GM23338 (cell line): ENCODE measurements at regions not wholly inside any gene's neighbourhood (a gene's known extent, or its start where the extent isn't known, plus 50 kb on each side); places are given as distances from the start of the nearest gene placed in this dataset.

Source experiments
- ATAC-seq: fragments of 200-7000 bp; cut with Tn5 transposase; 3 replicates; pipeline ENCODE4 v1.9.1; 2020
- DNase-seq: peaks from one replicate; pipeline ENCODE4 v3.0.0-alpha.2; 2015; ENCODE audit warnings: low spot score
- H2AFZ ChIP-seq: fragments of 200-600 bp; sonication (generic); 2 replicates; pipeline ENCODE4 v1.8.0; 2016; ENCODE audit warnings: antibody characterized with exemption, mild to moderate bottlenecking, moderate library complexity
- H3F3A ChIP-seq: fragments of 200-600 bp; sonication (generic); replicated peaks from 2 replicates; pipeline ENCODE4 v1.8.0; 2017; ENCODE audit warnings: antibody characterized with exemption, mixed run types, low read depth
- H3K27ac ChIP-seq: fragments of 200-600 bp; sonication (generic); 2 replicates; pipeline ENCODE4 v1.6.1; 2016; ENCODE audit warnings: low read depth
- H3K27me3 ChIP-seq: fragments of 200-600 bp; sonication (generic); 2 replicates; pipeline ENCODE4 v1.8.0; 2016; ENCODE audit warnings: mild to moderate bottlenecking, mixed run types, moderate library complexity; ENCODE audit not compliant: insufficient read depth
- H3K36me3 ChIP-seq: fragments of 200-600 bp; sonication (generic); 2 replicates; pipeline ENCODE4 v1.8.0; 2016; ENCODE audit warnings: mild to moderate bottlenecking; ENCODE audit not compliant: insufficient read depth
- H3K4me1 ChIP-seq: fragments of 200-600 bp; sonication (generic); 2 replicates; pipeline ENCODE4 v1.8.0; 2016; ENCODE audit warnings: mild to moderate bottlenecking, moderate library complexity; ENCODE audit not compliant: insufficient read depth
- H3K4me2 ChIP-seq: fragments of 200-600 bp; sonication (generic); 2 replicates; pipeline ENCODE4 v1.7.1; 2017; ENCODE audit warnings: mixed run types
- H3K4me3 ChIP-seq: fragments of 200-600 bp; sonication (generic); 2 replicates; pipeline ENCODE4 v1.6.1; 2016; ENCODE audit warnings: mixed run types
- H3K79me2 ChIP-seq: fragments of 200-600 bp; sonication (generic); replicated peaks from 2 replicates; pipeline ENCODE4 v1.8.0; 2017; ENCODE audit warnings: mild to moderate bottlenecking; ENCODE audit not compliant: insufficient read depth
- H3K9me2 ChIP-seq: fragments of 200-600 bp; sonication (generic); 2 replicates; pipeline ENCODE4 v1.8.0; 2017; ENCODE audit not compliant: insufficient read depth
- H4K20me1 ChIP-seq: fragments of 200-600 bp; sonication (generic); replicated peaks from 2 replicates; pipeline ENCODE4 v1.8.0; 2017; ENCODE audit warnings: mild to moderate bottlenecking; ENCODE audit not compliant: insufficient read depth
- H3K27ac Mint-ChIP-seq: 2 replicates; pipeline ENCODE4 v1.8.0; 2020; ENCODE audit warnings: inconsistent platforms, mild to moderate bottlenecking, moderate library complexity, mixed read lengths
- H3K27me3 Mint-ChIP-seq: 3 replicates; pipeline ENCODE4 v1.8.0; 2022; ENCODE audit warnings: low read depth, mild to moderate bottlenecking, moderate library complexity, mixed read lengths, inconsistent platforms; ENCODE audit not compliant: insufficient read depth, poor library complexity
- H3K36me3 Mint-ChIP-seq: 3 replicates; pipeline ENCODE4 v1.8.0; 2021; ENCODE audit warnings: low read depth, mild to moderate bottlenecking, inconsistent platforms, moderate library complexity, mixed read lengths
- H3K4me1 Mint-ChIP-seq: 3 replicates; pipeline ENCODE4 v1.8.0; 2020; ENCODE audit warnings: mild to moderate bottlenecking, inconsistent platforms, mixed read lengths
- H3K4me3 Mint-ChIP-seq: 3 replicates; pipeline ENCODE4 v1.8.0; 2021; ENCODE audit warnings: moderate library complexity, mild to moderate bottlenecking, inconsistent platforms, mixed read lengths
- H3K9me3 Mint-ChIP-seq: 3 replicates; pipeline ENCODE4 v1.8.0; 2020; ENCODE audit warnings: moderate library complexity, mild to moderate bottlenecking, inconsistent platforms, mixed read lengths
- CREB1 ChIP-seq: fragments of 250-450 bp; sonication (Bioruptor Pico); IDR thresholded peaks from 2 replicates; pipeline ENCODE4 v1.5.0; 2020; ENCODE audit warnings: low read depth, mild to moderate bottlenecking, moderate library complexity
- CTCF ChIP-seq, 2 experiments: fragments of 200-600 bp in 1 of 2; sonication (generic) in 1 of 2; conservative IDR thresholded peaks; 2 replicates each; pipeline versions ENCODE4 v1.5.1 to v1.6.1; 2016 to 2017; ENCODE audit warnings: antibody characterized with exemption in 2 of 2, low read depth in 2 of 2, mild to moderate bottlenecking in 2 of 2, moderate library complexity in 1 of 2
- ETS1 ChIP-seq: IDR thresholded peaks from 2 replicates; pipeline ENCODE4 v1.6.1; 2016; ENCODE audit warnings: antibody characterized with exemption
- EZH2 ChIP-seq: fragments of 200-600 bp; sonication (generic); IDR thresholded peaks from one replicate; pipeline ENCODE4 v1.8.0; 2017; ENCODE audit warnings: antibody characterized with exemption, mild to moderate bottlenecking, low read depth; ENCODE audit not compliant: unreplicated experiment
- EZH2phosphoT487 ChIP-seq: fragments of 200-600 bp; sonication (generic); IDR thresholded peaks from one replicate; pipeline ENCODE4 v1.8.1; 2018; ENCODE audit warnings: antibody characterized with exemption; ENCODE audit not compliant: unreplicated experiment
- JUNB ChIP-seq: IDR thresholded peaks from one replicate; pipeline ENCODE4 v1.6.1; 2016; ENCODE audit warnings: antibody characterized with exemption; ENCODE audit not compliant: unreplicated experiment
- NANOG ChIP-seq: IDR thresholded peaks from 2 replicates; pipeline ENCODE4 v1.6.1; 2016; ENCODE audit warnings: antibody characterized with exemption, borderline replicate concordance
- POLR2AphosphoS5 ChIP-seq: IDR thresholded peaks from 2 replicates; pipeline ENCODE4 v1.6.1; 2016; ENCODE audit warnings: antibody characterized with exemption, low read depth
- REST ChIP-seq: IDR thresholded peaks from one replicate; pipeline ENCODE4 v1.6.1; 2018; ENCODE audit warnings: antibody characterized with exemption; ENCODE audit not compliant: unreplicated experiment
- STAT1 ChIP-seq: IDR thresholded peaks from one replicate; pipeline ENCODE4 v1.6.1; 2016; ENCODE audit warnings: antibody characterized with exemption; ENCODE audit not compliant: unreplicated experiment
- ZNF114 ChIP-seq: fragments of 250-450 bp; sonication (Bioruptor Pico); IDR thresholded peaks from 2 replicates; pipeline ENCODE4 v1.5.0; 2020; ENCODE audit warnings: mild to moderate bottlenecking, moderate library complexity
- ZNF331 ChIP-seq: fragments of 250-450 bp; sonication (Bioruptor Pico); IDR thresholded peaks from 2 replicates; pipeline ENCODE4 v1.5.0; 2020; ENCODE audit warnings: low read depth, mild to moderate bottlenecking, moderate library complexity
- ZNF462 ChIP-seq: fragments of 250-450 bp; sonication (Bioruptor Pico); IDR thresholded peaks from 2 replicates; pipeline ENCODE4 v1.5.0; 2020; ENCODE audit warnings: mild to moderate bottlenecking, moderate library complexity

GRCh38 chr17:77301694-77302266, 161.0 kb downstream of the SEC14L1 start:
- Mint-ChIP-seq H3K4me1 (peaks cover 15% of the 10 kb centered on the region), H3K27me3 (peaks cover 5% of the 10 kb centered on the region), H3K27ac (no peak overlapping the region), H3K9me3 (no peaks in the 10 kb centered on the region; the same call in 2 of the 3 replicates), H3K36me3 (peaks cover 10% of the 10 kb centered on the region; the same call in 2 of the 3 replicates), H3K4me3 (no peak overlapping the region)
- ATAC-seq (no peak), DNase-seq (no peak)
- TF ChIP-seq JUNB (no peak), REST (no peak), ZNF462 (CRISPR knock-in tag) (no peak), EZH2 (no peak), ETS1 (no peak), CREB1 (CRISPR knock-in tag) (no peak), ZNF114 (CRISPR knock-in tag) (no peak), CTCF (conservative IDR thresholded peaks at IDR 0.05; ENCODE audit: low read depth in 2 of 2) (no peak), NANOG (no peak), STAT1 (no peak), ZNF331 (CRISPR knock-in tag) (no peak), EZH2phosphoT487 (no peak), POLR2AphosphoS5 (no peak)
- no peak overlapping the region for H3K4me2 ChIP-seq
- H3K79me2 ChIP-seq = 0 out of 2 replicates have a peak, but pooled peaks cover 3% of the 10 kb centered on the region
- H2AFZ ChIP-seq = no peak overlapping the region
- H3F3A ChIP-seq = no peaks in the 10 kb centered on the region
- no peaks in the 10 kb centered on the region for H3K36me3 ChIP-seq
- H3K9me2 ChIP-seq = no peaks in the 10 kb centered on the region
- H3K4me3 ChIP-seq = no peak overlapping the region
- no peaks in the 10 kb centered on the region for H3K27me3 ChIP-seq
- no peaks in the 10 kb centered on the region for H3K4me1 ChIP-seq
- no peak overlapping the region for H3K27ac ChIP-seq
- peaks cover 5% of the 10 kb centered on the region; the same call in 1 of the 2 replicates for H4K20me1 ChIP-seq
